ENCODE measurements at regions not wholly inside any gene's neighbourhood (a gene's known extent, or its start where the extent isn't known, plus 50 kb on each side); places are given as distances from the start of the nearest gene placed in this dataset.

DNA sequence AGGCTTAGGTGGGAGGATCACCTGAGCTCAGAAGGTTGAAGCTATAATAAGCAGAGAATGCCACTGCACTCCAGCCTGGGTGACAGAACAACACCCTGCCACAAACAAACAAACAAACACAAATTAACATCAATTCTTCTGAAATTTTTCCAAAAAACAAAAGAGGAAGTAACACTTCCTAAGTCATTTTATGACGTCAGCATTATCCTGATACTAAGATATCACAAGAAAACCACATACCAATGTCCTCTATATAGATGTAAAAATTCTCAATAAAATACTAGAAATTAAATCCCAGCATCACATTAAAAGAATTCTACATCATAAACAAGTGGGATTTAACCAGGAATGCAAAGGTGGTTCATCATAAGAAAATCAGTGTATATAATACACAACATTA is 64.4 kb upstream of the STK26 start:
- TF ChIP-seq REST (IDR thresholded peaks at IDR 0.05) (no peak), YY1 (IDR thresholded peaks at IDR 0.05) (no peak), CTCF (IDR thresholded peaks at IDR 0.05; ENCODE audit: low read depth, low read length, missing input control) (no peak), JUND (IDR thresholded peaks at IDR 0.05) (no peak)
- TF ChIP-seq, protein P1, sequence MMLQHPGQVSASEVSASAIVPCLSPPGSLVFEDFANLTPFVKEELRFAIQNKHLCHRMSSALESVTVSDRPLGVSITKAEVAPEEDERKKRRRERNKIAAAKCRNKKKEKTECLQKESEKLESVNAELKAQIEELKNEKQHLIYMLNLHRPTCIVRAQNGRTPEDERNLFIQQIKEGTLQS (IDR thresholded peaks at IDR 0.05), result no peak
- TF ChIP-seq, protein P2, sequence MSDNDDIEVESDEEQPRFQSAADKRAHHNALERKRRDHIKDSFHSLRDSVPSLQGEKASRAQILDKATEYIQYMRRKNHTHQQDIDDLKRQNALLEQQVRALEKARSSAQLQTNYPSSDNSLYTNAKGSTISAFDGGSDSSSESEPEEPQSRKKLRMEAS (IDR thresholded peaks at IDR 0.05), result no peak
- TF ChIP-seq, protein P3, sequence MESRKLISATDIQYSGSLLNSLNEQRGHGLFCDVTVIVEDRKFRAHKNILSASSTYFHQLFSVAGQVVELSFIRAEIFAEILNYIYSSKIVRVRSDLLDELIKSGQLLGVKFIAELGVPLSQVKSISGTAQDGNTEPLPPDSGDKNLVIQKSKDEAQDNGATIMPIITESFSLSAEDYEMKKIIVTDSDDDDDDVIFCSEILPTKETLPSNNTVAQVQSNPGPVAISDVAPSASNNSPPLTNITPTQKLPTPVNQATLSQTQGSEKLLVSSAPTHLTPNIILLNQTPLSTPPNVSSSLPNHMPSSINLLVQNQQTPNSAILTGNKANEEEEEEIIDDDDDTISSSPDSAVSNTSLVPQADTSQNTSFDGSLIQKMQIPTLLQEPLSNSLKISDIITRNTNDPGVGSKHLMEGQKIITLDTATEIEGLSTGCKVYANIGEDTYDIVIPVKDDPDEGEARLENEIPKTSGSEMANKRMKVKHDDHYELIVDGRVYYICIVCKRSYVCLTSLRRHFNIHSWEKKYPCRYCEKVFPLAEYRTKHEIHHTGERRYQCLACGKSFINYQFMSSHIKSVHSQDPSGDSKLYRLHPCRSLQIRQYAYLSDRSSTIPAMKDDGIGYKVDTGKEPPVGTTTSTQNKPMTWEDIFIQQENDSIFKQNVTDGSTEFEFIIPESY (IDR thresholded peaks at IDR 0.05), result no peak

Data from liver (tissue), 3 donors.